ENCODE measurements at regions not wholly inside any gene's neighbourhood (a gene's known extent, or its start where the extent isn't known, plus 50 kb on each side); places are given as distances from the start of the nearest gene placed in this dataset.

- TF ChIP-seq CTCF (IDR thresholded peaks at IDR 0.05; ENCODE audit: low read depth, low read length, poor library complexity, severe bottlenecking) (no peak), EZH2phosphoT487 (IDR thresholded peaks at IDR 0.05; ENCODE audit: borderline replicate concordance, low read length) (no peak)
Measured at GRCh38 chr6:101212640-101213039, 180.9 kb upstream of the GRIK2 start.
